Forelimb muscle (tissue), 1 donor: ENCODE measurements at regions not wholly inside any gene's neighbourhood (a gene's known extent, or its start where the extent isn't known, plus 50 kb on each side); places are given as distances from the start of the nearest gene placed in this dataset.

Experiments used
- DNase-seq: peaks from one replicate; pipeline ENCODE4 v3.0.0-alpha.2; 2013; ENCODE audit warnings: low read depth

- DNase-seq: no peak
Measured at GRCh38 chr4:180855184-180855583, 1388.0 kb upstream of the TENM3 start.

DNA sequence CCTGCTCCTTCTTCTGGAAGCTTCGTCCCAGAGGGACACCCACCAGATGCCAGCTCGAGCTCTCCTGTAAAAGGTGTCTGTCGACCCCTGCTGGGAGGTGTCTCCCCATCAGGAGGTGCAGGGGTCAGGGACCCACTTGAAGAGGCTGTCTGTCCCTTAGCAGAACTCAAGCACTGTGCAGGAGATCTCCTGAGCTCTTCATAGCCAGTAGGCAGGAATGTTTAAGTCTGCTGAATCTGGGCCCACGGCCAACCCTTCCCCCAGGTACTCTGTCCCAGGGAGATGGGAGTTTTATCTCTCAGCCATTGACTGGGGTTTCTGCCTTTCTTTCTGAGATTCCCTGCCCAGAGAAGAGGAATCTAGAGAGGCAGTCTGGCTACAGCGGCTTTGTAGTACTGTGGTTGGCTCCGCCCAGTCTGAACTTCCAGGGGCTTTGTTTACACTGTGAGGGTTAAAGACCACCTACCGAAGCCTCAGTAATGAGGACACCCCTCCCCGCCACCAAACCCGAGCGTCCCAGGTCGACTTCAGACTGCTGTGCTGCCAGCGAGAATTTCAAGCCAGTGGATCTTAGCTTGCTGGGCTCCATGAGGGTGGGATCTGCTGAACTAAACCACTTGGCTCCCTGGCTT lies 1383.0 kb upstream of the TENM3 start:
- DNase-seq: no peak

GRCh38 chr4:180861651-180862050 lies 1381.6 kb upstream of the TENM3 start:
- no peak for DNase-seq

DNA sequence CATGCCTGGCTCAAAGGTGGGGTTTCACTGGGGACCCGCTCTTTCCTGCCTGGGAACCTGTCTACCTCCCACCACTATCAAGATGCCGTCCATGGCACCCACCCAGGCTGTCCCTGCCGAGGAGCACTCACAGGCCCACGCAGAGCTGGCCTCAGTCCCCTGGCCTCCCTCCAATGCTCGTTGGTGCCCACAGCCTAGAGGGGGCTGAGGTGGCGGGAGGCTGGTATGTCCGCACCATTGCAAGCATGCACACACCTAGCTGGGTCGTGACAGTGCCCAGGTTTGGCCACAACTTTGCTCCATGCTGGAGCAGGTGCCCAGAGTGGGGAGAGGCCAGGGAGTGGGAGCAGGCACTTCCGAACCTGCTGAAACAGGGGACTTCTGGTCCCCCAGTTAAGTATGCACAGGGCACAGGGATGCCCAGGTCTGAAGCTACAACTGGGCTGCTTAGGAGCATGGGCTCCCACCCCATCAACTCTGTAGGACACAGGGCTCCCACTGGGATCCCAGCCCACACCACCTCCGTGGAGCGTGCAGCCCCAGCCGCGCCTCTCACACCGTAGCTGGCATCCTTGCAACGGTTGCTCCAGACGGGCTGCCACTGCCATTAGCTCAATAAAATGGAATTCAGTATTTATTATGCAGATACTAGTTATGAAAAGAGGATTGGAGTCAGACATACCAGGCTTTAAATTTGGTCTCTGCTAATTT lies 1376.1 kb upstream of the TENM3 start:
- DNase-seq: no peak

GRCh38 chr4:180870623-180871022 lies 1372.6 kb upstream of the TENM3 start:
- DNase-seq: no peak

- no peak for DNase-seq
Measured at GRCh38 chr4:180898305-180898704, 1344.9 kb upstream of the TENM3 start.

- no peak for DNase-seq
Measured at GRCh38 chr4:180900781-180901180, 1342.4 kb upstream of the TENM3 start.

DNA sequence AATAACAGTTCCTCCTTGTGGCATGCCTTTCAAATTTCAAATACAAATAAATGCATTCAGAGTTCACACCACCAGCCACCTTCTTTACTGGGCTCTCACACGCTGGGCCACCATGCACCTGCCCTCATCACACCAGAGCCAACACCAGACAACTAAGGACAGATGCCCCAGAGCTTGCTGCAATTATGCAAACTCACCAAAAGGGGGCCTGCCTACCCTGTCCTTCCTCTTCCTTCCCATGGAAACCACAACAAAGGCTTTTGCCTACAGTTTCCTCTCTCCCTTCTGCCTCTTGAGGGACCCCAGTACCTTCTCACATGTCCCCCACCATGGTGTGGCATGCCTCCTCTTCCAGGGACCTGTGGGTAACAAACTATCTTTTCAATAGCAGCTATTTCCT lies 1333.9 kb upstream of the TENM3 start:
- no peak for DNase-seq

DNA sequence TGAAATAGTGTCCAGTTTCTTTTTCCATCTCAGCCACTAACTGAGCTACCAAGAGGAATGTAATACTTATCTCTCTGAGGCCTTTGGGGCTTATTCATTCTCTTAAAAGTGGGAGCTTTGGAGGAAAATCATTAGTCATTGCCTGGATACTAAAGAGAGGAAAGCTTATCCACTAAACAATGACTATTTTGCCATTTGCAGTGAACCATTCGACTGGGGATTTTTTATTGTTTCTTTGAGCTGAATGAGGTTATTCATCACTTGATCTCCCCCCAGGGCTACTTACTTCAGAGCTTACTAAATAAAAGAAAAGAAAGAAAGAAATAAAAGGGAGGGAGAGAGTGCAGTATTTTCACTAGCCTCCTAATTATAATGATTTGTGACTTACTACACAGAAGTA lies 1329.5 kb upstream of the TENM3 start:
- no peak for DNase-seq

- DNase-seq: no peak
Measured at GRCh38 chr4:180923486-180923885, 1319.7 kb upstream of the TENM3 start.

DNA sequence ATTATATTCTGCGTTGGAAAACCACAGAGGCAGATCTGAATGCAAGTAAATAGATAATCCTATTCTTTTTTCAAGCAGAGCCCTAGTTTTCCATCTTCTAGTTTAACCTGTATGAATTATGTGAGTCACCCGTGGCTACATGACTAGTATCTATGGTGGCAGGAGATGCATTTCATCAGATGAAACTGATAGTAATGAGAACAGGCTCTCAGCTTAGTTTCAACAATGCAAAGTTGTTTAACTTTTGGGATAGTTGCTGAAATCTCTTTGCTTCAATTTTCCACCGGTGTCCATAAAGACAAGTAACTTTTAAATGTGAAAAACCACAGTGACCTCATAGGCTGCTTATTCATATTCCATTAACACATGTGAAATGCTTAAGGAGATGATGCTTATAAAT lies 1317.4 kb upstream of the TENM3 start:
- DNase-seq: no peak

- no peak for DNase-seq
Measured at GRCh38 chr4:180926277-180926676, 1316.9 kb upstream of the TENM3 start.

- DNase-seq: no peak
Measured at GRCh38 chr4:180932370-180933001, 1310.7 kb upstream of the TENM3 start.

DNA sequence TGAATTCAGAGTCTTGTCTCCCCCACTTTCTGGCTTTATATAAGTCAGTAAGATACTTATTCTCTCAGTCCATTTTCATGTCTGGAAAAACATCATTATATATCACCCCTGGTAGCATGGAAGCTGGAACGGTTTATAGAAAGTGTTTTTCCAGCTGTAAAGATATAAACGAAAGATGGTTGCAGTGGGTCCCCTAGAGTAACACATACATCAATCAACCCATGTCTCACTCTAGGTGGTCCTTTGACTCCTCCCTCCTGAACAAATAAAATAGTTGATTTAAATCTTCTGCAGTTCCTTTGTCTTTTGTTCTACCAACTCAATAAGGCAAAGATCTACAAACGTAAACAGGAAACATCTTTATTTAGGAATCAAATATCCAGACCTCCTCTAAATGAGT lies 1306.1 kb upstream of the TENM3 start:
- DNase-seq: no peak

DNA sequence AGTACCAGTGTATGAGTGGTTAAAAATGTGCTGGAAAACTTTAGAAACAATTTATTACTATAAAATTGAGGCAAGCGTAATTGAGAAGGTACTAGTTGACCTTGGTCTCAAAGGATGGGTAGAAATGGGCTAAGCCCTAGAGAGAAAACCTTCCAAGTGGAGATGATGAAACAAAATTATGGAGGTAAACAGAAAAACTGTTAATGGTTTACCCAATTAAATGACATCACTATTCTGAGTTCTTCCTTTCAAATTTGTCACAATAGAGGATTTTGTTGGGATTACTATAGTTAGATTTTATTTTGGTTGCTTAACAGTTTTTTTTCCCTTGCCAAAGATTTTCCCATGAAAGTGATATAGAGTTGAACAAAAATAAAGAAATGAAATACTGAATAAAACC lies 1302.5 kb upstream of the TENM3 start:
- no peak for DNase-seq

- no peak for DNase-seq
Measured at GRCh38 chr4:180942367-180942916, 1300.8 kb upstream of the TENM3 start.

- no peak for DNase-seq
Measured at GRCh38 chr4:180946188-180946587, 1297.0 kb upstream of the TENM3 start.

DNA sequence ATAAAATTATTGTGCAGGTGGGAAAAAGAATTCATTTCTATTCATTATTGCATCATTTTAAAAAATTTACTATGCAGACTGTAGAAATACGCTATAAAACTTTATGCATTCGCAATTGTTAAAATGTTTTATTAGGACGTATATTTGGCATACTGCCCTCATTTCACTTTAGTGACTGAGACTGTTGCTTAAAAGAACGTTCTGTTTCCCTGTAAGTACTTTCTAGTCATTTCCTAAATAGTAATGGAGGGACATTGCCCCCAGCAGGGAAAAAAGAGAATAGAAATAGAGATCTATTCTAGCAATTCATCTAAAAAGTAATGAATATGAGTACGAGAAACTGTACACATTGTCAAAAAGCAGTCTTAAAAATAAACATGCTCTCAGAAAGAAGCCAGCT lies 1295.8 kb upstream of the TENM3 start:
- no peak for DNase-seq

DNA sequence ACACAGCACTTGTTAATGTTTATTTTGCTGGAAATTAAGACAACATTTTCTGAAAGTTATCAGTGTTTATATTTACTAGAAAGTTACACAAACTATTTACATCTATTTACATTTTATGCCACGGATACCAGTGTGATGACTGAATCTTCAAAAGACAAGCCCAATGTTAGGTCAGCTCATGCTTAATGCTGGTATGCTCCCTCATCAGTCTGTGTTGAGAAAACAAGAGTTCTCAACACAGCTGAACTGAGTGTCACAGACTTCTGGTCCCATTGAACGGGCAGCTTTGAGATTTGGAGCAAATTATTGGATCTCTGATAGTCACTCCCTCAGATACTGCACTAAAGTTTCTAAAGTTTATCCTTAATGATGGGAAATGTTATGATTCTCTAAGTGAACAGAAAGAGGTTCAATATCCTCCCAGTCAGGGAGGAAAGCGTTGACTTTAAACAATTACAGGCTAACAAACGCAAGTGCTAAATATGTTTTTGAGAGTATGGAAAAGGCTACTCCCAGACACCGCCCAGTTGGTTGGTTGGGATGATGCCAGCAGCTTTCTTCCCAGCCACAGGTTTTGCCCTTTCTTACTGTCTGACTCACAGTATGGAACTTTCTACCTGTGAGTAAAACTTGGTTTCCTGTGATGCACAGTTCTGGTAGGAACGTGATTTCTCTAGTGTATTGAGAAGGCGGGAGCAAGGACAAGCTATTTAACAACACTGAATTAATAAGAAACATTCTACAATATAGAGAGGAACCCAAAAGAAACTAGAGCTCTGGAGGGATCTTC lies 1293.6 kb upstream of the TENM3 start:
- DNase-seq: no peak

- no peak for DNase-seq
Measured at GRCh38 chr4:180950377-180950776, 1292.8 kb upstream of the TENM3 start.

DNA sequence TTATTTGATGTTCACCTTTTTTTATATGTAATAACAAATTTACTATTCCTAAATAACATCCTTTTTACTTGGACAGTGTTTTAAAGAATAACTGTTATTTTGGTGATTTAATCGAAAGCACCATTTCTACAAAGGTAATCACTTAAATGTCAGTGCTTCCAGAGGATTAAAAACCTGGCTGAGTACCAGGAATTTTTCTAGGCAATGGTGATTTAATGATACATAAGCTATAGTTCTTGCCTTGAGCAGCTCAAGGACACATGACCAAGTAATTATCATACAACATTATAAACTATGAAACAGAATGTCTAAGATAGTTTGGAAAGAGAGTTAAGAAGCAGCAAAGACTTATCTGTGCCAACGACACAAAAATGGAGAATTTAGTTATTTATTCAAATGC lies 1291.9 kb upstream of the TENM3 start:
- no peak for DNase-seq

GRCh38 chr4:180953572-180953971 lies 1289.6 kb upstream of the TENM3 start:
- no peak for DNase-seq
